SK-N-MC (cell line): ENCODE measurements at regions not wholly inside any gene's neighbourhood (a gene's known extent, or its start where the extent isn't known, plus 50 kb on each side); places are given as distances from the start of the nearest gene placed in this dataset.

Source experiments
- EZH2 ChIP-seq: fragments of 200-600 bp; sonication (generic); IDR thresholded peaks from one replicate; pipeline ENCODE4 v1.6.1; 2017; ENCODE audit warnings: antibody characterized with exemption
- POLR2AphosphoS5 ChIP-seq: IDR thresholded peaks from 2 replicates; pipeline ENCODE4 v1.6.1; 2012; ENCODE audit warnings: mild to moderate bottlenecking, low read depth, low read length, borderline replicate concordance

GRCh38 chr1:121443001-121443540 lies 258.3 kb downstream of the SRGAP2C start:
- TF ChIP-seq POLR2AphosphoS5 (no peak), EZH2 (no peak)
